HG02571 (cell line): ENCODE measurements at regions not wholly inside any gene's neighbourhood (a gene's known extent, or its start where the extent isn't known, plus 50 kb on each side); places are given as distances from the start of the nearest gene placed in this dataset.
"Not testable (repeated sequence)": the region's sequence is repeated elsewhere in the genome, so short reads cannot be mapped to it uniquely, and the experiment has no call there.

ENCODE experiments used
- ATAC-seq: cut with Tn5 transposase; IDR thresholded peaks from one replicate; pipeline ENCODE4 v1.9.1; 2021; ENCODE audit warnings: mild to moderate bottlenecking, moderate library complexity; ENCODE audit not compliant: unreplicated experiment

DNA sequence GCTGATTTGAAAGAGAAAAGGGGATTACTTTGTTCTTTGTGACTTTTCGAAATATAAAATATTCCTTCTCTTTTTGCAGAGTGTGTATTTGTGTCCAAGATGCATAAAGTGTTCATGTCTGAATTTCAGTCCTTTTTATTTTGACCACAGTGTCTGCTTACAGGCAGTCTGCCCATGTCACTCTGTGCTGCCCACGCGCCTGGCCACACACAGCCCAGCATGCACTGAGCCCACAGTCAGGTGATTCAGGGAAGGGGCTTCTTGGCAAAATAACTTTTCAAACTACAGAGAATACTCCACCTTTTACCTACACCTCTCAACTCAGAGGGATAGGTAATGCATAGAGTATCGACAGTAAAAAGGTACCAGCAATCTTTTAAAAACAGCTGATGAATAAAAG is 142.5 kb upstream of the TRPC4 start:
- no peak for ATAC-seq

DNA sequence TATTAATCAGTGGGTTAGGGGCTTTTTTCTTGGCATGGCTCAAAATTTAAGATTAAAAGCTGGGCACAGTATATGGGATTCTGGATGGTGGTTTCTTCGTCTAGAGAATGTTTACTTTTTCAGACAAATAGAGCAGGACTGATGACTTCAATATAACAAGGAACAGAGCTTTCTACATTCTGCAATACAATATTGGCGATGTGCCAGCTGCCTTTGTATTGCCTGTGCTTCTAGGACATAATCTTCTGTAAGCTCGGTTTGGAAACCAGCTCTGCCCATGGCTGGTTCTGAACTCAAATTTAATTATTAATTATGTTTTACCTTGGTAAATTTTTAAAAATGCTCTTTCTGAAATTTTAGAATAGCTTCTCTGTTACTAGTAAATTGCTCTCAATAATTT is 139.1 kb upstream of the TRPC4 start:
- ATAC-seq: no peak

DNA sequence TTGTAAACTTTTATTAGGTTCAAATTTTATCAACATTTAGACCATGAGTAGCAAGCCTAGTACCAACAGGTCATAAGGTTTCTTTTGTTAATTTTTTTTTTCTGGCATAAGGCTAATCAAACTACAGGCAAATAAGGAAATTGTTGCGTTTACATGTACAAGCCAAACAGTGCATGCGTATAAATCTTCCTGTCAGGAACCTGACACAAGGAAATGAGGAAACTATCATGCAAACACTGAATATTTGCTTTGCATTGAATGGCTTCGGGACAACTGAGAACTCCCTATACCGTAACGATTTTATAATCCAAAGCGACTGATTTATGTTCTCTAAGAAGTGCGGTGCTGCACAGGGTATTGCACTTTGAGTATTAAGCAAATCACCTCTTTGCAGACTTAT is 133.0 kb upstream of the TRPC4 start:
- no peak for ATAC-seq

DNA sequence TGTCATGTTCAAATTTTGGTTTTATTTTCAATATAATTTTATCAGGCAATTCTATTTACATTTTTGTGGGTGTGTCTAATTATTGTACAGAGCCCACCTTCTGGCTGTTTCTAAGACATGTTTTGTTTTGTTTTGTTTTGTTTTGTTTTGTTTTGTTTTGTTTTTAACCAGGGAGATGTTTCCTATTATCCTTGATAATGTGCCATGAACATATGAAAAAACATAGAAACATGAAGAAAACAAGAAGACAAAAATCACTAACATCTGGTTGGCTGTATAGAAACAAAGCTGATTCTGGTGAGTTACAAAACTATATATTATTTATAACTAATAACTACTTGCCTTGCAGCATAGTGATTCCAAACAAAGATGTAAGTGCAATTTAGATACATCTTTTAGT is 128.1 kb upstream of the TRPC4 start:
- no peak for ATAC-seq

DNA sequence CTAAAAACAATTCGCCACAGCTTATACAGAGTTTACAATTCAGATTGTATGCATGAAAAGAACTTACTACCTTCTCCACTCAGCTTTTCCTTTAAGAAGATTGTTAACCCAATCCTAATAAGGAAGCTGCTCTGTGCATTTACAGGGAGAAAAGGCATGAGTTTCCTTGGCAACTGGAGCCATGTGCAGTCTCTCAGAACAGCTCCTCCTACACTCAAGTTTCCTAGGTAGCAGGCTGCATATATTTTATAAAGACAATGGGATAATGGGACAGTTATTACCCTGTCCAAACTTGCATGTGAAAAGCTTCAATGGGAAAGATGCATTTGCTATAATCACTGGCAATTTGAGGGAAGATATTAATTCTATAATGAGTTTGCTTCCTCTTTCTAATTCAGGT is 125.5 kb upstream of the TRPC4 start:
- ATAC-seq: no peak

DNA sequence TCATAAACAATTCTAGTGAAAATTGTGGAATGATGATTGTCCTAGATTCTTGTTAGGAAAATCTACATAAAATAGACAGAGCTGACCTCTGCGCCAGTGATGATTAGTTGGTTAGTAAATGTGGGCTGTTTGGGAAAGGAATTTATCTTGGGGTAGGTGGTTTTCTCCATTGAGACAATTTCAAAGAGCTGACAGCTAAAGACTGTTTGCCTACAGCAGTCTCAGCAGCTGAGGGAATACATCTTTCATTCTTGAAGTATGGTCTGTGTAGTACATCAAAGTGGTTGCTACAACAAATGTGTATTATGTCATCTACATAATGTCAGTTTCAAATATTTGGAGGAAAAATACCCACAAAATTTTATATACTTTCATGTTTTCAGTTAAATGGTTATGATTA is 117.2 kb upstream of the TRPC4 start:
- ATAC-seq: no peak

DNA sequence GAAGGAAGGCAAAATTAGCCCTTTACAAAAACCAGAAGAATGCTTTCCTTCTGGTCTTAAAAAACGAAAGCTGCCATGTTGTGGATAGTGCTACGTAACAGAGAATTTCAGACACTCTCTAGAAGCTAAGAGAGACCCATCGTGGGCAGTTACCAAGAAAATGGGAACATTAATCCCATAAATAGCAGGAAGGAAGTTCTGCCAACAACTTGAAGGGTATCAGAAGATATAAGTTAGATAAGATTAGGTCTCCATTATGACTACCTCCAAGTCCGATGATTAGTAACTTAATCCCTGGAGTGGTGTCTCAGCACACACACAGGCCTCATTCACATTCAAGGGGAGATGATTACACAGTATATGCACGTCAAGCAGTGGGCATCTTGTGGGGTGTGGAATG is 115.7 kb upstream of the TRPC4 start:
- no peak for ATAC-seq

DNA sequence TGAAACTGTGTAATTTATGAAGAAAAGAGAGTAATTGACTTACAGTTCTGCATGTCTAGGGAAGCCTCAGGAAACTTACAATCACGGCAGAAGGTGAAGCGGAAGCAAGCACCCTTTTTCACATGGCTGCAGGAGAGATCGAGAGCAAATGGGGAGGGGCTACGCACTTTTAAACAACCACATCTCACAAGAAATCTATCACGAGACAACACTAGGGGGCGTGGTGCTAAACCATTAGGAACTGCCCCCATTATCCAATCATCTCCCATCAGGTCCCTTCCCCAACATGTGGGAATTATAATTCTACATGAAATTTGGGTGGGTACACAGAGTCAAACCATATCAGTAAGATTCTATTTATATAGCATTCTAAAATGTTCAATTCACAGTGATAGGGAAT is 114.8 kb upstream of the TRPC4 start:
- no peak for ATAC-seq

DNA sequence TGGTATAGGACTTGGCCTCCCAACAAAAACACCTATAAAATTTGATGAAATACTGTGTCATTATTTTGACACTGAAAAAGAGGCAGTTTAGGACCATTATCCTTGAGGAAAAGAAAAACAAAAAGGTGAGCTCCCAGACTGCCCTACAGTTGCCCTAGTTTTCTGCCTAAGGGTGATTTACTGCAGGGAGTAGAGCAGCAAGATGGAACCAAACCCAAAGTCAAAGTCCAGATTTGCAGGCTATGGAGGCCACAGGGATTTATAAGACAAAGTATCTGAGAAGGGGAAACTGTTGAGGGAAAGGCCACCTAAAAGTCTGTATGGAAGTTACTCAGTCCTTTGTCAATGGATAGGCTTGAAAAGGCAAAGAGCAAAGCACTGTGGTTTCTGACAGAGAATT is 112.4 kb upstream of the TRPC4 start:
- no peak for ATAC-seq

DNA sequence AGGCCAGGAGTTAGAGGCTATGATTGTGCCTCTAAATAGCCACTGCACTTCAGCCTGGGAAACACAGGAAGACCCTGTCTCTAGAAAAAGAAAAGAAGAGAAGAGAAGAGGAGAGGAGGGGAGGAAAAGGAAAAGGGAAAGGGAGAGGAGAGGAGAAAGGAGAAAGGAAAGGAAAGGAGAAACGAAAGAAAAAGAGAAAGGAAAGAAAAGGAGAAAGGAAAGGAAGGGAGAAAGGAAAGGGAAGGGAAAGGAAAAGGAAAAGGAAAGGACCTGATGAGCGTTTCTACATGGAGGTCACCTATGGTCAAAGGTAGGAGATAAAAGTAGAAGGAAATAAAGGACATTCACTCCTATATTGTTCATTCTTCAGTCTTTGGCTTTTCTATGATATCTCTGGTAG is 109.1 kb upstream of the TRPC4 start:
- ATAC-seq: no peak

DNA sequence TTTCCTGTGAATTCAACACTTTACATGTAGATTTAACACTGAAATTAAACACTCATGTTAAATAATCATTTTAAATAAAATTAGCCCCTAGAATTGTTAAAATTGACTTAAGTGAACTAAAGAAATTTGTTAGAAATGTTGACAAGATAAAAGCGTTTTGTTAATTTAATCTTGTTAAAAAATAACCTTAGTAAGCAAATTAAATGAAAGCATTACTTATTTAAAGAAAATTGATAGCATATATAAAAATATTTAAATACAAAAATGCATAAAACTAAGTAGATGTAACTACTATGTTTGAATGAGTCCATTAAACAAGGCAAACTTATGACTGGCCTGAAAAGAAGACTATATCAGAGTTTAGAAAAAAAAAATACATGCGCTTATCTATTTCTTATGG is 99.0 kb upstream of the TRPC4 start:
- ATAC-seq: no peak

DNA sequence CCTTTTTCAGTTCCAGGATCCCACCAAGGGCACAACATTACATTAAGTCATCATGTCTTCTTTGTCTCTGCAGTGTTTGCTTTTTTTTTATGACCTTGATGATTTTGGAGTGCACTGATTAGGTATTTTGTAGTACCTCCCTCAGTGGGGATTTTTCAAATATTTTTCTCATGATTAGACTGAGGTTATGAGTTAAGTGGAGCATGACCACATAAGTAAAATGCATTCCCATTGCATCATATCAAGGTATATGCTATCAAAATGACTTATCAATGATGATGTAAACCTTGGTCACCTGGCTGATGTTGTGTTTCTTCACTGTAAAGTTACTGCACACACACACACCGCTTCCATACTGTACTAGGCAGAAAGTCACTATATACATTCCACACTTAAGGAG is 96.7 kb upstream of the TRPC4 start:
- no peak for ATAC-seq

DNA sequence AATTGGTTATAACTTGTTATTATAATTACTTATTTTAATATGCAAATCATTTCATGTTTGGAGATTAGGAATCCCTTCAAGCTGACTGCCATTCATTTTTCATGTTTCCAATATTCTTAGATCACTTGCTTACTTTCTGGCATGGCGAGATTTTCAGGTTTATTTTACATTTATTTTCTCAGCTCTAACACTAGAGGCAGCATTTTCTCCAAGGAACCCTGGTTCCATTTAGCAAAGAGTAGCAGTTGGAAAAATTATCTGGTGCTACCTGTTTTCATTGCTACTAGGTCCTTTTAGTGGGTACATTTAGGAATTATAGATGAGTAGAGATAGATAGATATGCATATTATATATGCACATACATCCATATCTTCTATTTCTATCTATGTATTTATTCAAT is 90.9 kb upstream of the TRPC4 start:
- ATAC-seq: no peak

DNA sequence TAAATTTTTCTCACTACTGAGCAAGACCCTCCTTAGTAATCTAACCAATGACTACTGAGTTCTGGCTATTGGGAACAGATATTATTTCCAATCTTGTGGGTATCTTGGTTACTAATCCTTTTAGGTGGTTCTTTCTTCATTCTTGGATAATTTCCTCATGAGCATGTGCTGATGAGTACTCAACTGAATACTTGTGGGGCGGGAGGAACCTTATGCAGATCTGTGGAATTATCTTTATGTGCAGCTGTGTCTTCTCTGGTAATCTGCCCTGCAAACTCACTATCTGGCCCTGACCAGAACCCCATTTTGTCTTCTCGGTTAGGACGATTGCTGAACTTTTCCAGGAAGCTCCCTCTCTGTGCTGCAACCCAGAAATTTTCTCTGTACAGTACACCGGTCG is 89.7 kb upstream of the TRPC4 start:
- ATAC-seq: no peak

DNA sequence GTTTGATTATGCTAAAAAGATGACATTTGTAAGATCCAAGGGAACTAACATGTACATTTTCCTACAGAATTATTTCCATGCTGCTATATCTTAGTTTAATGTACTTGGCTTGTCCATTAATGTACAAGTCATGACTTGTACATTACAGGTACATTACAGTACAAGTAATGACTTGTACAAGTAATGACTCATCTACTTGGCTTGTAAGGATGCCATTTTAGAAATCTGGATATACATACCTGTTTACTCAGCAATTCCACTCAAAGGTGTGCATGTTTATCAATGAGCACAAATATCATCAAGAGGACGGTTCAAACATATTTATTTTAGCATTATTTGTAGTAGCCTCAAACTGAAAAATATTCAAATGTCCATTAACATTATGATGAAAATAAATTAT is 87.0 kb upstream of the TRPC4 start:
- ATAC-seq: no peak

DNA sequence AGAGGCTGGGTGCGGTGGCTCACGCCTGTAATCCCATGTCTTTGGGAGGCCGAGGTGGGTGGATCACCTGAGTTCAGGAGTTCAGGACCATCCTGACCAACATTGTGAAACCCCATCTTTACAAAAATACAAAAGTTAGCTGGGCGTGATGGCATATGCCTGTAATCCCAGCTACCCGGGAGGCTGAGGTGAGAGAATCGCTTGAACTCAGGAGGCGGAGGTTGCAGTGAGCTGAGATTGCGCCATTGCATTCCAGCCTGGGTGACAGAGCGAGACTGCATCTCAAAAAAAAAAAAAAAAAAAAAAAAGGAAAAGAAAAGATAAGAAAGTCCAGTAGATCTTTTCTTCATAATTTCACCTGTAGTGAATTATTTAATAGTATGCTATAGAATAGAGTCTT is 85.0 kb upstream of the TRPC4 start:
- not testable (repeated sequence) for ATAC-seq

DNA sequence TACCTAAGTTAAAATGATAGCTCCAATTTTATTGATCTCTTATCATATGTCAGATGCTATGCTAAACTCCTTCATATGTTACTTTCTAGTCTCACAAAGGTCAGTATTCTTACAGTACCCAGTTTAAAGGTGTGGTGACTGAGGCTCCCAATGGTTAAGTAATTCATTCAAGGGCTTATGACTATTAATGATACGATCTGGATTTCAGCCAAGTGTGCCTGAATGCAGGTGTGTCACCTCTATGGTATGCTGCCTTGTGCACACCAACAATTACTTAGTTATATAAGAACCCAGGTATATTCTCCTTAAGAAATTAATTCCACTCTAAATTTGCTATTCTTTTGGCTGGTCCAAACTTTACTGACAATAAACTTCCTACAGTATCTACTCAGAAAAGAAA is 84.6 kb upstream of the TRPC4 start:
- no peak for ATAC-seq

DNA sequence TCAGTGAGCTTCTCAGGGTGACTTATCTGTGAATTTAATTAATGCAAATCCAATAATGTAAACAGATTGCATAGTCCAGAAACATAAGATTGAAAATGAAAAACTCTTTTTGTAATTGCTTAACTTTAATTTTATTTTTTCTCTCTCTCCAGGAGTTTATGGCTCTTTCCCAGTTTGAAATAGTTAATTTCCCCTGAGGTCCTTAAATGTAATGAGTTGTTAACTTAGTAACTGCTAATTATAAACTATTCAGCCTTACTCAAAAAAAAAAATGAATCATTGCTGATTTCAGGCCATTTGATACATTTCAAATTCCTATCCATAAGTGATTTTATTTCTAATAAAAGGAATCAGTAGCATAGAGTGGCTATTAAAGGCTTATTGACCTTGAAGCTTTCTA is 84.1 kb upstream of the TRPC4 start:
- no peak for ATAC-seq

DNA sequence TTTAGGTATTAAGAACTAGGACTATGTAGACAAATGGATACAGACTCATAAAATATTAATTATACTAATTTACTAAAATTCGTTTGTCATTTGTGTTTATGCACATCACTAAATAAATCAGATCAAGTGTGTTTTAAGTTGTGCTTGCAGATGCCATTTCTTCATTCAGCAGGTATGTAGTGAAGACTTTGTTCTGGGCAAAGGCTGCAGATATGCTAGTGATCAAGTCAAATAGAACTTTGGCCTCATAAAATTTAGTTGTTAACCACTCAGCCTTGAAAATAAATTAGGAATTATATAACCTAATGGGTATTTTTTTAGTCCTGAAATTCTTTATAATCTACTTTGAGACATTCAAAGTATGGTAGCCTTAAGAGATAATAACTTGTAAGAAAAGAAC is 80.4 kb upstream of the TRPC4 start:
- no peak for ATAC-seq

DNA sequence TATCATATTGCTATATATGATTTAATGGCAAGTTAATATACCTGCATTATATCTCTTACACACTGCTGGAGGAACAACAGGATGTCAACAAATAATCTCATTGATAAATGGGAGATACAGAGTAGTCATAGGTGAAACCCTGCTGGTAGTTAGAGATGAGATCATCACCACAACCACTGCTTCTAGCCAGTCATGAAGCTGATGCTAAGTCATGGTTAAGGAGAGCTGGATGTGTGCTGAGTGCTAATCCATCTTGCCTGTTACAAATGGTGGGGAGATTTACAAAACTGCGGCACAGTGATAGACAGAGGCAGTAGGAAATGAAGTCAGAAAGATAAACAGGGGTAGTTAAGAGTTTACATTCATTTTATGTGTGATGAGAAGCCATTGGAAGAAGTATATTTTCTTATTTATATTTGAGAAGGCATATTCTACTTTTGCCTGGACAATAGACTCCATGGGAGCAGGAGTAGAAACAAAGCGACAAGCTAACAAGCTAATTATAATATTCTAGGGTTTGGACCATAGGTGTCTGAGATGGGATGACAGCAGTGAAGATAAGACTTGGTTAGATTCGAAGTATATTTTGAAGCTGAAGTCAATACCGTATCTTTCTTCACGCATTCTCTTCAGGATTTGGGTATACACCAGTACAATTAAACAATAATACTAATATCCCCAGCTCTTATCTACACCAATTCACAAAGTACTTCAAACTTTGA is 78.0 kb upstream of the TRPC4 start:
- no peak for ATAC-seq

DNA sequence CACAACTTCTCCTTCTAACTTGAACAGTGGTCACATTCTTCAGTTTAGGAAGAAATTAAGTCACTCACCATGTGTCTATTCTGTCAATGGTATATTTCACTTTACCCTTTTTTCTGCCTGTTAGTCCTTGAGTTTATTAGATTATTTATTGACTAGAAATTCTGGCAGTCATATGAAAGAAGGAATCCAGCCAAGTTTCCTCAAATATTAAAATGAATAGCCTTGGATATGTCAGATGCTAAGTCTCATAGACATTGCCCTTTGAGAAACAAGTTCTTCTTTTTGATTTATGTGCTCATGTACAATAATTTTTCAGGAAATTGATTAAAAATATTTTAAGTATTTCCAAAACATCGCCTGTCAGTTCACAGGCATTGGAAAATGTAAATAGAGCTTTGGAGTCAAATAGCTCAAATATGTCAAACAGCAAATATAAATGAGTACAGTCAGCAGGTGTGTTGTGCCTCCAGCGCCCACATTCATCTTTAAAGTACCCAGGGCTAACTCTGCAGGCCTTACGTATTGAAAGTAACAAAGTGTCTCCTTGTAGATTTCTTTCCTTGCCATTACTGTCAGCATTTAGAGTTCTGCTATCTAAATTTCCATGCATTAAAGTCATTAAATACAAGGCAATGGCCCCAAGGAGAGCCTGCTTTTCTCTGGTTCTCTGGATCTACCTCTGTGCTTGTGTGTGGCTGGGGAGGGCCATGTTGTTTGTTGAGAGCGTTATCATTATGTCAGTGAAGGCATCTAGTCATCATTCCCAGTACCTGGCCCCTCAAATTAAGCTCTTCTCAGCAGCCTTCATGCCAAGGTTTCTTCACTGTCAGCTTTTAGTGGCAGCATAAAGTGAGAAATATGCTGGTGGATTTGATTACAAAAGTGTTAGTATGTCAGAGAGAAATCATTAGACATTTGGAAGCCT is 76.3 kb upstream of the TRPC4 start:
- ATAC-seq: no peak

DNA sequence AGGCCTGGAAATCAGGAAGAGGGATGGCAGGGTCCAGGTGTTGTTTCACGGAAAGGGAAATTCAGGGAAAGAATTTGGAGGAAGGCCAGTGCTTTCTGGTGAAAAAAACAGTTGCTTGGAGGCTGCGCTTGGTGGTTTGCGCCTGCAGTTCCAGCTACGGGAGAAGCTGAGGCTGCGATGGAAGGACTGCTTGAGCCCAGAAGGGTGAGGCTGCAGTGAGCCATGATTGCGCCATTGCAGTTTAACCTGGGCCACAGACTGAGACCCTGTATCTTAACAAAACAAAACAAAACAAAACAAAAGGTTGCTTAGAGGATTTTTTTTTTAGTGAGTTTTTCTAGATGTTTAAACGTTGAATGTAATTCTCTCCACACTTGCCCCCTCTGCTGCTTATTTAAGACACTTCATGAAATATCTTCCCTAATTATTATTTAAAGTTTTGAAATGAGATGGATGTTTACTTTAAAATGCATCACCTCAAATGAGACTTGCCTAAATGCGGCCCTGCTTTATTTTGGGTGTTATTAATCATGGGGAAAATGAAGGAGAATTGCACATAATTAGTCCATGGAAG is 75.4 kb upstream of the TRPC4 start:
- no peak for ATAC-seq
